A172 (cell line): ENCODE measurements at regions not wholly inside any gene's neighbourhood (a gene's known extent, or its start where the extent isn't known, plus 50 kb on each side); places are given as distances from the start of the nearest gene placed in this dataset.

Experiments used
- DNase-seq: peaks from one replicate; pipeline ENCODE4 v3.0.0-alpha.2; 2015; ENCODE audit warnings: low spot score

DNA sequence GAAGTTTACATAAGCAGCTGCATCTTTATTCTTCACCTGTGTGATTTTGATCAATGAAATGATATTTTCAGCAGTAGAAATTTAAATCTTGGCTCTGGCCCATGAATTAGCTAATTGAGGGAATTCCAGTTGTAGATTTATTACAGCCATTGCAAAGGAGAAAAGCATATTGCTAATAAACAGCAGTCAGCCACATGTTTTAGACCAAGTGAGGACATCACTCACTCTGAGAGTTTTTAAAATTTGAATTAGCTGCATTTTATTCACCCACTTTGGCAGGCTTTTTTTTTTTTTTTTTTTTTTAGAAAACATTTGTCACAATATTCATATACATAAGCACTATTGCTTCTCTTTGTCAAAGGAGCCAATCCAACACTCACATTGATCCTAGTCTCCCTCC is 479.4 kb upstream of the VRK2 start:
- no peak for DNase-seq

DNA sequence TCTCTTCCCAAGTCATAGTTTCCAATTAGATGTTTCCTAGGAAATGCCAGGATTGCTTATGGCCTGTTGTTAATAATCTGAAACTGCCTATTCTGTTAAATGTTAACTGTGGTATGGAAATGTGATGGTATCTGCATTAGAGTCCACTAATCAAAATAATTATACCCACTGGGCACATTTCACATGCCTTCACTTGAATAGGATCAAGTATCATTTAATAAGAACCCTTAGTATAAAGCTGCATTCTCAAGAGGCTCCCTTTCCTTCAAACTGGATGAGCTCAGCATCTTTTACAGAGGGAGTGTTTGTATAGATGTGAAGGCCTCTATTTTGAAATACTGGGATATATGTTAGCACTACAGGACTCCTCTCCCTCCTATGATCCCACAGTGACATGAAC is 477.2 kb upstream of the VRK2 start:
- DNase-seq, result no peak

DNA sequence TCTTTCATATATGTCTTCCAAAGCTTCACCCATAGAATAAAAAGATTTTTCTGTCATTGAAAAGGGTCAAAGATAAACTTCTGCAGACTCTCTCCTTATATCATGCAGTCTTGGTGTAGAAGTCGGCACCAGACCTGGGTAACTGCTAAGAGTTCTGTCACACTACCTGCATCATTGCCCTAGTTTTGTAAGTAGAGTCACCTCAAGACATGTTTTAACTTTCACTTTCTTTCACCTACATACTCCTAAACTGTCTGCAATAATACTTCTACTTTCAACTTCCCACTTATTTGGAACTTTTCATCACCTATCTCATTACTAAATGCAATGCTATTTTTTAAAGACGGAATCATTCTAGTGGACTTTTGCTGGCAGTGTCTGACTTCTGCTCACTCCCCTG is 475.6 kb upstream of the VRK2 start:
- DNase-seq, result no peak

DNA sequence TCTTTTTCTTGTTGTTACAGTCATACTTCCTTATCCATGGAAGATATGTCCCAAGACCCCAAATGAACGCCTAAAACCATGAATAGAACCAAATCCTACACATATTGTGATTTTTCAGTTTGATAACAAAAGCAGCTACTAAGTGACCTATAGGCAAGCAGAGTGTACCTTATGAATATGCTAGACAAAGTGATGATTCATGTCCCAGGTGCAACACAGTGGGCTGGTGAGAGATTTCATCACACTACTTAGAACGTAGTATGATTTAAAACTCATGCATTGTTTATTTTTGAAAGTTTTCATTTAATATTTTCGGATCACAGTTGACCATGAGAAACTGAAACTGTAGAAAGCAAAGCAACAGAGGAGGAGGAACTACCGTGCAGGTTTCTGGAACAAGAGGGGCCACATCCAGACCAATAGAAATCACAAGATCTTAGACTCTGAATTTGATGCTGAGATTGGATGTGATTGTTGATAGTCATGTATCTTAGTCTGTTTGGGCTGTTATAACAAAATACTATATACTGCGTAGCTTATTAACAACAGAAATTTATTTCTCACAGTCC is 470.8 kb upstream of the VRK2 start:
- no peak for DNase-seq

DNA sequence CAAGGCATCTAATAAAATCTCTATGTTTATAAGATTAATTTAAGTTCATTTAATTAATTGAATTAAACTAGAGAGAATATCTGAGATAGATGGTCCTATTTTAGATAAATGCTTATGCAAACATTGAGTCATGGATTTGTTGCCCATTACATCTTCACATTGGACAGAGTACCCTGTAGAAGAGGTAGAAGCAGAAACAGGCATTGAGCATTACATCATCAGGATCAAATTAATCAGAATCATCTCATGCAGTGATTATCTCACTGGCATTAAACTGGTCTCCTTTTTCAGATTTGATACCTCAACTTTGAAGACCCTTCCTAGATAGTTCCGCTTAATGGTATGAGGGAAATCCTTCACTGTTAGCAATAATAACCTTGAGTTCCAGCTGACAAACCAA is 469.6 kb upstream of the VRK2 start:
- DNase-seq, result no peak

DNA sequence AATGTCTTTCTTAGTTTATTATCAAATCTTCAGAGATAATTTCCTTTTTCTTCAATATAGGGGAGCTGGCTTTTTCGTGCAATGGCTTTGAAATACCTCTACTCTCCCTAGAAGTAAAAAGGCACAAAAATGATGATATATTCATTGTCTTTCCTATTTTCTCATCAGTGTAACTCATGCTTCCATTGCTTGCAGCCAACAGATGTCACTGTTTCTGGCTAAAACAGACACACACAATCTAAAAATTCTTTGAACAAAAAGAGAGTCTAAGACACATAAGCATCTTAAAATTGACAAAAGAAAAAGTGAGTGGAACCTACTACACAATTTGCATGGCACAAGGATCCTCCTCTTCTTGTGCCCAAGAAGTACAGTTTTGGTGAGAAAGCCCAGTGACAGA is 448.7 kb upstream of the VRK2 start:
- no peak for DNase-seq

DNA sequence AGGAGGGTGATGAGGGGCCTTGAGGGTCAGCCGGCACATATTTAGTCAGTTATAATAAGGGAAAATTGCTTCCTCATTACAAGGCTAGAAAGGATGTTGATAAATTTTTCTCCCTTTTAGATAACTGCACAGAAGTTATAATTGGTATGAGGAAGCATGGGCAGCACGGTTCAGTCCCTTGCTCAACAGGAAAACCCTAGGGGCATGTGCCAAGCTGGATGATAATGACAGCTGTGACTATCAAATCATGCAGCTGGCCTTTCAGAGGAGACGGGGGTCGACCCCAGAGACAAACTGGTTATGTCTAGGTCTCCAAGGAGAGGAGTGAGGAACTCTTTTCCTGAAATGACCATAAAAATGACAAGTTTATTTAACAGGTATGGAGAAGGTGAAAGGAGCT is 448.1 kb upstream of the VRK2 start:
- no peak for DNase-seq

DNA sequence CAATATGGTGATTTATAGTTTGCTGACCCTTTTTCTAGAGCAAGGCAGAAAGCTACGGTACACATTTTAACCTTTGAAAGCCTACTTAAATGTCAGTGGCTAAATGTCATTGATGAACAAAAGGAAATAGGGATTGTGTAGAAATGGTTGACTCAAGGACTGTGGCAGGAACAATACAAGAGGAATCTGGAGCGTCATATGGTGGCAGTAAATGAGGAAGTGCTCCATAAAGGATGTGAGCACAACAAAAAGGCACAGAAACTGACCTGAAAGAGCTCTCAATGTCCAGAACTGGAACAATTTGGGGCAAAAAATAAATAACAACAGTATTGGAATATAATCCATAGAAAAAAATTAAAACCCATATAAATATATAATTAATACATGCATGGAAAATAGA is 443.9 kb upstream of the VRK2 start:
- no peak for DNase-seq

DNA sequence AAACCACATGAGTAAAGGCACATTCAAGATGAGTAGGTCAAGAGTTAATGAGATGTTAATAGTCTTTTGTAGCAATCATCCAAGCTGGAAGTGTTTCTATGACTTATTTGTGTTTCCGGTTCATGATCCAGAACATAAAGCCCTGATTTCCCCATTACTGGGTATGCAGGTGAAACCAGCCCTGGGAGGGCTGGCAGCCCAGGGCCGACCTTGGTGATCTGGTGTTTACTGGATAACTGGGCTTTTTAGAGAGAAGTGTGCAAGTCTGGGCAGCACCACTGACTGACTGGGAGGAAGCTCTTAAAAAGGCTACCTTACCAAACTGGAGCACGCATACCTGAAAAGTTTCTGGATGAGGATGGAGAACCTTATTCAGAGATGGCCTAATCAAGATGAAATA is 431.6 kb upstream of the VRK2 start:
- DNase-seq, result no peak

DNA sequence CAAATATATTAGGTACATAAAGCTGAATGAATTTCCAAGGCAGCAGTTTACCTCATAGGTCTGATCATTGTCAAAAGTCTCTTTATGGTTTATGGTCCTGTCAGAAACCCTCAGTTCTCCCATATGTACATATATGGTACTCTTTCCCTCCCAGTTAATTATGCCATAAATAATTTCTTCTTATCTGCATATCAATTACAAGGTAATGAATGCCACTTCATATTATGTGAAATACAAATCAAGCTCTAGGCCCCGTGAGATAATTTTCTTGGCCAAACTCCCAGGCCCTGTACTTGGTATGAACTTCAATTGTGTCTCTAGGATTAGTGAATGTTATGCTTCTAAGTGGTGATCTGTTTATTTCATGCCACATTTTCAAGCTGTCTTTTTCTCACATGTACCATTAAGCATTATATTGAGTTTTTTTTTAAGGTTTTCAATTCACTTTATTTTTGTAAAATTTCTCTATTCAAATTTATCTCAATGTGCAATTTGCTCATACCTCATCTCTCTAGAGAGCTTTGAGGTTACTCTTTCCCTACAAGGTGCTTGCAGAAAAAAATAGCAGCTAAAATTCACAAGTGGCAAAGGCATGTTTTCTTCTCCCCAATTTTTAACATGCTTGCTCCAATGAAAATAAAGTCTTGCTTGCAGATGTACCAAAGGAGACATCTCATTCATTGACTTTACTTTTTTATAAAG is 430.6 kb upstream of the VRK2 start:
- no peak for DNase-seq

DNA sequence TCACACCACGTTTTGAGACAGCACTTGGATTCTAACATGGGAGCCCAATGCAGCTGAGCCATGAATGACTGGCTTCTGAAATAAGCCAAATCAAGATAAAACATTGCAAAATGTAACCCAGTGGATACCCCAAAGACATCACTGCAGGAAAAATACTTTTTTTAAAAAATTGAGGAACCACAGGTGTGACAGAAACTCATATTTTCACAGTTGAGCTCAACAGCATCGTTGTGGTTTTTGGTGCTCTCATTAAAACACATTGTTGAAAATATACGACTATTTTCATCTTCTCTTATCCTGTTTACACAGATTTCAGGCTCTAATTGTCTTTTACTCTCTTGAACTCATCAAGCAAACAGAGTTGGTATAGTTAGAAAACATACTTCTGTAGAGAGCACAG is 429.3 kb upstream of the VRK2 start:
- DNase-seq, result no peak

DNA sequence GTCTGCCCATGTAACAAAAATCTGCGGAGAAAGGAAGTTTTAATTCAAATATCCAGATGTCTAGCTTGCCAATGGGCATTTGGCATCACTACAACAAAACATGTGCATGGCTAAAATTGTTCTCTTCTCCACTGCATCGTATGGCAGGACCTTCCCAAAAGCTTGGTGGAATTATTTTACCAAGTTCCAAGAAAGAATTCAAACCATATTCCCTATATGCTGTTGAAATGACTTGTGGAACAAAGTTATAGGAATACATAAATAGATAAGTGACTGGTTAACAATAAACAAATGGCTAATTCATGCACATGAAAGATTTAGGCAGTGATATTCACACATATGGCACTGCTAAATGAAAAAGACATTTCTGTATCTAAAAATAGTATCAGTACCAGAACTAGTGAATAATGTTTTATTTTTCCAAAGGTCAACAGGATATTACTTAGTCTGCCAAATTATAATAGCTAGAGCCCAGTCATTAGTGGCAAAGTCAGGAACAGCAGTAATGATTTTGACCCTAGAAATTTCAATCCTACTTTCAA is 425.4 kb upstream of the VRK2 start:
- DNase-seq, result no peak

DNA sequence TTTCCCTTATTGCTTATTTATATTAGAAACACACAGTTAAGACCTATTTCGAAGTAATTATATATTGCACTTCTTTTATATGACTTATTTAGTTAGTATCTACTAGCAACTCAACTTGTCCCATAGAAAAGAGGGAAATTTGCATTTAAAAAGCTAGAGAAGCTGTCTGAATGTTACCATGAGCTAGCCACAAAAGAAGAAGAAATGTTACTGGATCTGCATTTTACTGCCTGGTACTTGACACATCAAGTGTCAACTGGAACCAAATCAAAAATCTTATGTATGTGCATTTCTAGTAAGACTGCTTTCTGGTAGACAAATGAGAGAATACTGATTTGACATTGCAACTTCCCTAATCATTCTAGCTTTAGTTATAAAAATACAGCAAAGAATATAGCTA is 424.6 kb upstream of the VRK2 start:
- no peak for DNase-seq

DNA sequence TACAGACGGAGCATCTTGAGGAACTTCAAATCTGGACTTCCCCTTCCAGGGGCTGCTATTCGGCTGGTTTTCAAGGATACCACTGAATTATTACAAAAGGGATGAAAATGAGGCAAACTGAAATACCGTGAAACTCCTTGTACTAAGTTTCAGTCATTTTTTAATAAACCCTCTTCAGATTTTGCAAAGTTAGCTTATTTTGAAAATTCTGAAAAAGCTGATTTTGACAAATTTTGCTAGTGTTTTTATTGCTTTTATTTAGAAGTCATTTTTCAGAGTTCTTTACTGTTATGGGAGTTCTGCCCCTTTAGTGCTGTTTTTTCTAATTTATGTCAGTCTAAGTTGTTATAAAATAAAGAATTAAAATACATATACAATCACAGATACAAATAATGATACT is 390.4 kb upstream of the VRK2 start:
- no peak for DNase-seq

DNA sequence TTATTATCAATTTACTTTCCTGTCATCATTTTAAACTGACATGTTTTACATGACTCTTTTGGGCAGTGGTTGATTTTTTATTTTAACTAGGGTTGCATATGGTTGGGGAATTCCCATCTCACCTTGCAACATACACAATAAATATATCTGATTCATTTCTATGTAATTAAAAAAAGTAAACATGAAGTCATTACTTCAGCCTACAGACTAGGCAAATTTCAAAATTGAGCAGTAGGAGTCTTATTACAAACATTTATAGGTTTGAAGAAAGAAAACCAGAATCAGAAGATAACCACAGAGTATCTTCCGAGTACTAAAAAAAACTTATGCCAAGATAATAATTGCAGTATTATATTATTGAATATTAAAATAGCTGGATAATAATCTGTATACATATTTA is 377.0 kb upstream of the VRK2 start:
- DNase-seq, result no peak

DNA sequence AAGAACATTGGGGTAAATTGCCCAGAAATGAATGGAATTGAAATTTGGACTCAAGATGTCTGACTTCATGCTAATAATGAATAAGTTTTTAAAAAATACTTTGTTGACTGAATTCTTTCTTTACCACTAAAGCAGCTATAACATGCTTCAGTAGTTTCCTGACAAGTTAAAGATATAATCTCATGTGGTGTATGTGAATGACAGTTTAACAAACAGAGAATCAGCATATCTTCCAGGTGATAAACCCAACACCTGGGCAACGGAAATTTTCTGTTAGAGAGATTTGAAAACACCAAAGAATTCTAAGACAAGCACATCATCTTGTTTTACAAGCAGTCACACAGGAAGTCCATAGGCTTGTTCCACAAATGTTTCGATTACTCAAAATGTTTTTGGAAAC is 372.6 kb upstream of the VRK2 start:
- DNase-seq, result no peak

DNA sequence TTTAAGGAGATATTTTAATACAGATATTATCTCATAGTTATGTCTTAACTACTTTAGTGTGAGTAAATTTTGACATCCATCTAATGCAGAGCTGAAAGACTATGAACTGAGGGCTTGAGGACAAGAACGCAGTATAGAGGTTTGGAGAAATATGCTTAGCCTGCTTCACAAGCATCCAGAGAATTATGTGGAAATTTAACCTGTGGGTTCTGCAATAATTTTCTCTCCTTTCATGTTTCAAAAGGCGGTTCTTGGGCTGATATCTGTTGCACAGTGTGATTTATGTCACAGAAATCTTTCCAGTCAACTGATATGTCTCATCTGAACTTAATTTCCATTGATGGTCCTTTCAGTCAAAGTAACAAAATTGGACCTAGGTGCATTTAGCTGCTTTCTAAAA is 371.9 kb upstream of the VRK2 start:
- DNase-seq, result no peak

DNA sequence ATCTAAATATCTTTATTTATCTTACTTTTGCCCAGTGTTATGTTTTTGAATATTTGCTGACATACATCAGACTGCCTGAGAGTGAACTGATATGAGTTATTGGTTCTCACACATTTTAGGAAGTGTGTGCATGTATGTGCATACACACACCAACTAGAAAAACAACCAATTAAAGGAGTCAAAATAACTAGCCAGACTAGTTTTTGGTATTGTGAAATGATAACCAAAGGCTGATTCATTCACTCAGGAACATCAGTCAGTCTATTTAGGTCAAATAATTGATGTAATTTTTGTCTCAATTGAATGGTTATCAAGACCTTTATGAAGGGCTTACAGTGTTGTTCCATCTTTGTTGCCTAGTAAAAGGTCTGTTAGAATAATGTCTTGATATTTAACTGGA is 369.3 kb upstream of the VRK2 start:
- no peak for DNase-seq

DNA sequence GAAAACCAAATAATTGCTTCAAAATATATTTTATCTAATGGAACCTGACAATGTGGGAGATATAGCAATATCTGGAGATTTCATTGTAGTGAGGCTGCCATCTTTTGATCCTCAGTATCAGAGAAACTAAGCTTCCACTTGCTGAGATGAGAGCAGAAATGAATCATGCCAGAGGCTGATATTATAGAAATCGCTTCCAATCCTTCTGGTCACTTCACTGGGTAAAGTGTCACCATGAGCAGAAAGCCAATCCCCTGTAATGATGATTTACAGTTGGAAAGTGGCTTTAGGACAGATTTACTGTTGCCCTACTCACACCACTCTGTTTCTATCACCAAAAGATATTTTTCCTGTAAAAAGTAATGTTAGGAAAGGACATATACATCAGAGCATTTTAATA is 365.0 kb upstream of the VRK2 start:
- no peak for DNase-seq

DNA sequence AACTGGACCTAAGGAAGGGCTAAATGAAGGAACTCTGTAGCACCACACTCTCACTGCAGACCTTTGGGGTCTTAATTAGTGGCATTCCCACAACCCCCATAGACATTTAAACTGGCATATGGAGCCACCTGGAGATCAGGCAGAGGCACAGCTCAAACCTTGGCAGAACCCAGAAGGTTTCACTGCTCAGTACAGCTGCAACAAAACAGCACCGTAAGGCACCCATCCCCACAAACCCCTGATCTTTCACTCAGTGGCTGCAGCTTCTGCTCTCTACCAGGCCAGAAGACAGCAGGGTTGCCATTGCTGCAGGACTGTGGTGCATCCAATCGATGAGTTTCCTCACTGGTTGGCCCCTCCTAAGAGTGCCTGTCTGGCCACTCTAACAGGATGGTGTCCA is 361.6 kb upstream of the VRK2 start:
- no peak for DNase-seq

DNA sequence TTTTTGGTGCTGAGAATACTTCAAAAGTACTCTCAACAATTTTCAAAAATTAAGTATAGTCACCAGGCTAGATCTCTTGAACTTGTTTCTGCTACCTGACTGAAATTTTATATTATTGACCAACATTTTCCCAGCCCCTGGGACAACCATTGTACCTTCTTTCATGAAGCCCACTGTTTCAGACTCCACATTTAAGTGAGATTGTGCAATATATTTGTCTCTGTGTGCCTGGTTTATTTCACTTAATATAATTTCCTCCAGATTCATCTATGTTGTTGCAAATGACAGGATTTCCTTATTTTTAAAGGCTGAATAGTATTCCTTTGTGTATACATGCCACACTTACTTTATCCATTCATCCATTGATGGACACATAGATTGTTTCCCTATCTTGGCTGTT is 354.2 kb upstream of the VRK2 start:
- DNase-seq, result no peak

DNA sequence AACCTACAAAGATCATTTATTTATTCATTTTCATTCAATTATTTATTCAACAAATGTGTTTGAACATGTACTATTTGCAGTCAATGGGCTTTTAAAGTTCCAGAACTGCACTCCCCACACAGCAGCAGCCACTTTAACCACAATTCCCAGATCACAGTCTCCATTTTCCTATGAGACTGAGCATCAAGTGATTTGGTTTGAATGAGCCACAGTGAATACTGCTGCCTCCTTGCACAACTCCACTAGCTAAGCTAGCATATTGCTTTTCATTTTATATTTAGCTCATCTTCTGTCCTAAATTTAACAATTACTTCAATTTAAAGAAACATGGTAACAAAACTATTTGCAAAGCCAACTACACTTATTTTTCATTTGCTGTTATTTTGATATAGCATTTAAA is 353.4 kb upstream of the VRK2 start:
- no peak for DNase-seq

DNA sequence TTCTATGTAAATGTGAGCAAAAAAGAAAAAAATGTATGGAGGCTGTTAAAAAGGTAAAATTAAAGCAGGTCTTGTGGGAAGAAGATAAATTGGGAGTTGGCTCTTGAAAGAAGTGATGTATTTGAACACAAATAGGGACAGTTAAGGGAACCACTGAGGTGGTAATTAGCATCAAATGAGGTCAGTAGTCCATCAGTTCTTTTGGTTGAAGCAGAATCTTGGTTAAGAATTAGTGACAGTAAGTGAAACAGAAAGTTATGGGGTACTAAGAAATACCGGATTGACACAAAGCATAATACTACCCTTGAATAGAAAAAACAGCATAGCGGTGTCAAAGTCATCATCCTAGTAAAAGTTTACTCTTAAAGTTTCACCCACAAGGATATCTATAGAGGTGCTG is 352.6 kb upstream of the VRK2 start:
- DNase-seq, result no peak

DNA sequence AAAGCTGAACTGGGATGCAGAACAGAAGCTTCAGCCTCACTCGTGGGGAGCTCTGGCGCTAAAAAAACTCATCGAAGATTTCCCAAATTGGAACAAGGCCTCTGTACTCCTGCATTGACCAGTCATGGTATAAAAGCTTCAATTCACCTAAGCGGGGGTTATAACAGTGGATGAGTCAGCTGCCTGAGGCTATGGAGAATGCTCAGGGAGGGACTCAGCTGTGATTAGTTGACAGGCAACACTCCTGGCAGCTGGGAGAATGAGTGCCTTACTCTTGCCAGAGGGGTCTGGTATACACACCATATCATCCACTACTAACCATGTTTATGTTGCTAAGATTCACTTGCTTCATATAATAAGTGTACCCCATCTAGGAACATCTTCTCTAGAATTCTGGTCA is 350.6 kb upstream of the VRK2 start:
- peak; percentile 72 for DNase-seq
